GM12878 (cell line): ENCODE measurements at regions not wholly inside any gene's neighbourhood (a gene's known extent, or its start where the extent isn't known, plus 50 kb on each side); places are given as distances from the start of the nearest gene placed in this dataset.

Experiments used
- ATAC-seq: fragments of 200-7000 bp; cut with Tn5 transposase; 3 replicates; pipeline ENCODE4 v1.9.1; 2020; ENCODE audit warnings: mild to moderate bottlenecking, moderate library complexity
- BruUV-seq: library from RNA; stranded (reverse); fragments of 400-500 nt; replicated peaks from 2 replicates; lab custom pipeline; 2021; lab: Mats Ljungman, UMichigan
- CTCF ChIA-PET: fragments of 300-600 bp; sonication (Branson Sonifier 250); formaldehyde crosslinking; extraction: SDS; loops from one replicate; lab custom pipeline; 2021; ENCODE audit warnings: inconsistent platforms; lab: Yijun Ruan, JAX
- POLR2A ChIA-PET: fragments of 350-600 bp; formaldehyde crosslinking; extraction: SDS; loops from one replicate; lab custom pipeline; 2021; ENCODE audit warnings: inconsistent platforms; lab: Charles Lee
- RAD21 ChIA-PET: fragments of 300-600 bp; sonication (Branson Sonifier 250); formaldehyde crosslinking; loops from one replicate; lab custom pipeline; 2023; ENCODE audit warnings: antibody characterized with exemption; ENCODE audit not compliant: unreplicated experiment; lab: Charles Lee
- SMC1A ChIA-PET: fragments of 300-600 bp; sonication (Branson Sonifier 250); formaldehyde crosslinking; loops from one replicate; lab custom pipeline; 2023; ENCODE audit not compliant: unreplicated experiment, uncharacterized antibody; lab: Charles Lee
- DNase-seq: peaks from one replicate; pipeline ENCODE4 v3.0.0-alpha.2; 2011; ENCODE audit warnings: low read depth, low spot score
- FAIRE-seq: peaks from 3 replicates; lab custom pipeline; 2011; peaks lifted over from hg19 to GRCh38; lab: Jason Lieb, UNC
- H2AFZ ChIP-seq: 2 replicates; pipeline ENCODE4 v1.6.0; 2011; ENCODE audit warnings: low read depth, low read length, control low read depth; ENCODE audit not compliant: control insufficient read depth
- H3K27ac ChIP-seq: 2 replicates; pipeline ENCODE4 v1.5.1; 2011; ENCODE audit warnings: control low read depth; ENCODE audit not compliant: control insufficient read depth, insufficient read depth
- H3K27me3 ChIP-seq, 2 experiments: replicated peaks in 1 of 2; 2 replicates each; pipeline versions ENCODE4 v1.6.0 to v1.6.1; 2011; ENCODE audit warnings: low read length in 1 of 2; ENCODE audit not compliant: control insufficient read depth in 2 of 2, insufficient read depth in 2 of 2
- H3K36me3 ChIP-seq, 2 experiments: 2 replicates each; pipeline ENCODE4 v1.5.1; 2011; ENCODE audit warnings: low read length in 1 of 2; ENCODE audit not compliant: control insufficient read depth in 2 of 2, insufficient read depth in 2 of 2
- H3K4me1 ChIP-seq: 2 replicates; pipeline ENCODE4 v1.6.1; 2011; ENCODE audit warnings: mild to moderate bottlenecking, low read length, moderate library complexity, mixed read lengths; ENCODE audit not compliant: control insufficient read depth, insufficient read depth
- H3K4me2 ChIP-seq: 2 replicates; pipeline ENCODE4 v1.6.0; 2011; ENCODE audit warnings: control low read depth; ENCODE audit not compliant: control insufficient read depth, insufficient read depth
- H3K4me3 ChIP-seq: fragments of 200-600 bp; sonication (generic); 2 replicates; pipeline ENCODE4 v1.5.1; 2016
- H3K79me2 ChIP-seq: 2 replicates; pipeline ENCODE4 v1.6.0; 2011; ENCODE audit warnings: low read length; ENCODE audit not compliant: control insufficient read depth, insufficient read depth
- H3K9ac ChIP-seq: 2 replicates; pipeline ENCODE4 v1.8.0; 2011; ENCODE audit warnings: low read length, control low read depth, mixed read lengths; ENCODE audit not compliant: control insufficient read depth, insufficient read depth
- H3K9me3 ChIP-seq: replicated peaks from 3 replicates; pipeline ENCODE4 v1.5.1; 2011; ENCODE audit warnings: mild to moderate bottlenecking, low read length; ENCODE audit not compliant: control insufficient read depth, insufficient read depth
- H4K20me1 ChIP-seq: 2 replicates; pipeline ENCODE4 v1.6.0; 2011; ENCODE audit not compliant: control insufficient read depth, insufficient read depth
- IKZF2 ChIP-seq, 2 experiments: fragments of 450-650 bp; IDR thresholded peaks; 2 replicates each; pipeline ENCODE4 v1.6.1; 2017; ENCODE audit warnings: mild to moderate bottlenecking in 2 of 2, moderate library complexity in 2 of 2
- NFYB ChIP-seq: IDR thresholded peaks from 2 replicates; pipeline ENCODE4 v1.6.1; 2011; ENCODE audit warnings: low read depth, mild to moderate bottlenecking, low read length, improper control_type of control experiment, moderate library complexity; ENCODE audit not compliant: insufficient read depth
- WRNIP1 ChIP-seq: IDR thresholded peaks from 2 replicates; pipeline ENCODE4 v1.6.1; 2011; ENCODE audit warnings: low read depth, low read length, improper control_type of control experiment, borderline replicate concordance
- ZBTB33 ChIP-seq: fragments of 450-650 bp; IDR thresholded peaks from 2 replicates; pipeline ENCODE4 v1.6.1; 2017; ENCODE audit warnings: mild to moderate bottlenecking
- WGBS: methylation state at CpG from one replicate; pipeline ENCODE4 v1.1.6; 2016; ENCODE audit warnings: low lambda C conversion rate; ENCODE audit not compliant: insufficient replicate concordance, insufficient coverage; ENCODE audit errors: missing lambda C conversion rate; 5-methylcytosine and 5-hydroxymethylcytosine counted together
- in situ Hi-C: fragments of 300-500 bp; cut with MboI; formaldehyde crosslinking; loops from 9 replicates; pipeline ENCODE4 v1.14.3; 2018; ENCODE audit warnings: mixed read lengths
- intact Hi-C: fragments of 100-400 bp; cut with micrococcal nuclease; formaldehyde crosslinking; loops from one replicate; pipeline ENCODE4 v1.14.2; 2022; ENCODE audit not compliant: unreplicated experiment

- TF ChIP-seq IKZF2 (IDR thresholded peaks at IDR 0.05), result peak in 1 of 2 experiments; percentile 22; a peak in 1 of 4 replicates
Measured at GRCh38 chr15:95868450-95868849, 462.1 kb upstream of the NR2F2 start (continued).

GRCh38 chr15:95868970-95869369, 461.5 kb upstream of the NR2F2 start:
- Histone ChIP-seq H3K4me1 (0 out of 2 replicates have a peak, but pooled peaks cover 3% of the 10 kb centered on the region), H3K9ac (no peak overlapping the region), H3K79me2 (no peaks in the 10 kb centered on the region), H3K27ac (no peak overlapping the region), H3K27me3 (no peaks in the 10 kb centered on the region), H3K4me3 (no peak overlapping the region), H2AFZ (no peak overlapping the region), H3K9me3 (no peaks in the 10 kb centered on the region; the same call in 2 of the 3 replicates), H4K20me1 (no peaks in the 10 kb centered on the region), H3K36me3 (no peaks in the 10 kb centered on the region), H3K4me2 (no peak overlapping the region)
- RAD21 ChIA-PET, result interaction anchor here (0.6 to 1.5 kb wide), 6 partner anchors 23 to 609 kb away, joined by 3 to 4 read pairs (median 3); no protein-coding TSS in a partner anchor
- ATAC-seq (no peak), DNase-seq (no peak), FAIRE-seq (no peak)
- 0 out of 2 replicates have a peak, but pooled peaks have one; percentile 32 for TF ChIP-seq ZBTB33
- TF ChIP-seq NFYB, result 0 out of 2 replicates have a peak, but pooled peaks have one; percentile 14
- TF ChIP-seq WRNIP1, result no peak
- no TSS peak for BruUV-seq
- 69% methylated on average over 13 of the region's 13 CpGs for WGBS
- CTCF ChIA-PET, result interaction anchor here (0.9 to 3.4 kb wide), 5 partner anchors 9 to 107 kb away, joined by 3 to 16 read pairs (median 3); no protein-coding TSS in a partner anchor
- intact Hi-C loops (loop anchor here (5.0 kb wide), 1 partner anchor 168 kb away; no protein-coding TSS in a partner anchor), in situ Hi-C loops (no loop called here)
- SMC1A ChIA-PET, result interaction anchor here (0.5 to 2.5 kb wide), 15 partner anchors 9 to 1213 kb away, joined by 3 to 17 read pairs (median 3); no protein-coding TSS in a partner anchor
- POLR2A ChIA-PET, result interaction anchor here (0.5 to 1.4 kb wide), 4 partner anchors 10 to 480 kb away, joined by 3 to 4 read pairs (median 3); no protein-coding TSS in a partner anchor
